A549 (cell line): ENCODE measurements at regions not wholly inside any gene's neighbourhood (a gene's known extent, or its start where the extent isn't known, plus 50 kb on each side); places are given as distances from the start of the nearest gene placed in this dataset.

ENCODE experiments used
- ATAC-seq, 2 experiments: fragments of 200-7000 bp in 1 of 2; fragments of >200 bp in 1 of 2; cut with Nextera tagmentation in 1 of 2; cut with Tn5 transposase in 1 of 2; 3 replicates each; pipeline versions ENCODE4 v1.8.0 to v1.9.1; 2018 to 2020; ENCODE audit warnings: mild to moderate bottlenecking in 1 of 2, moderate library complexity in 1 of 2
- CTCF ChIA-PET: fragments of 300-600 bp; sonication (Branson Sonifier 250); formaldehyde crosslinking; extraction: SDS; loops from one replicate; lab custom pipeline; 2021; ENCODE audit warnings: antibody characterized with exemption, inconsistent platforms; lab: Yijun Ruan, JAX
- POLR2A ChIA-PET: fragments of 350-600 bp; formaldehyde crosslinking; extraction: SDS; loops from one replicate; lab custom pipeline; 2021; ENCODE audit warnings: antibody characterized with exemption, inconsistent platforms; lab: Yijun Ruan, JAX
- DNase-seq, 2 experiments: peaks; one replicate each; pipeline versions ENCODE4 v3.0.0 to v3.0.0-alpha.2; 2011 to 2016; ENCODE audit warnings: low read depth in 1 of 2, low spot score in 1 of 2
- FAIRE-seq: peaks from 2 replicates; lab custom pipeline; 2011; peaks lifted over from hg19 to GRCh38; lab: Jason Lieb, UNC
- H3K27ac ChIP-seq, 2 experiments: fragments of >200 bp; sonication (Bioruptor Twin); formaldehyde crosslinking; 3 replicates each; pipeline ENCODE4 v1.5.1; 2016 to 2017
- H3K4me1 ChIP-seq: fragments of >200 bp; sonication (Bioruptor Twin); formaldehyde crosslinking; 3 replicates; pipeline ENCODE4 v1.6.1; 2016
- H3K4me2 ChIP-seq: fragments of >200 bp; sonication (Bioruptor Twin); formaldehyde crosslinking; 3 replicates; pipeline ENCODE4 v1.6.1; 2016
- H3K4me3 ChIP-seq: fragments of >200 bp; sonication (Bioruptor Twin); formaldehyde crosslinking; 3 replicates; pipeline ENCODE4 v1.5.1; 2016
- H3K9me3 ChIP-seq: fragments of >200 bp; sonication (Bioruptor Twin); formaldehyde crosslinking; 3 replicates; pipeline ENCODE4 v1.6.1; 2016
- CBX2 ChIP-seq: fragments of 200-600 bp; sonication (generic); IDR thresholded peaks from 2 replicates; pipeline ENCODE4 v1.6.1; 2016; ENCODE audit warnings: low read depth, mild to moderate bottlenecking, borderline replicate concordance
- CEBPB ChIP-seq, 2 experiments: fragments of >200 bp in 1 of 2; sonication (Bioruptor Twin) in 1 of 2; formaldehyde crosslinking in 1 of 2; IDR thresholded peaks; 2 replicates each; pipeline ENCODE4 v1.6.1; 2012 to 2016
- CTCF ChIP-seq: fragments of >200 bp; sonication (Bioruptor Twin); formaldehyde crosslinking; IDR thresholded peaks from 3 replicates; pipeline ENCODE4 v1.5.1; 2016
- E2F6 ChIP-seq: IDR thresholded peaks from 2 replicates; pipeline ENCODE4 v1.6.1; 2012; ENCODE audit warnings: low read depth, borderline replicate concordance
- EHMT2 ChIP-seq: fragments of 200-600 bp; sonication (generic); IDR thresholded peaks from 2 replicates; pipeline ENCODE4 v1.6.1; 2016; ENCODE audit warnings: antibody characterized with exemption, low read depth, mild to moderate bottlenecking, moderate library complexity
- ELK1 ChIP-seq: fragments of 150-350 bp; IDR thresholded peaks from 2 replicates; pipeline ENCODE4 v1.6.1; 2014; ENCODE audit warnings: low read depth, mild to moderate bottlenecking, low read length
- EP300 ChIP-seq, 2 experiments: fragments of >200 bp; sonication (Bioruptor Twin); formaldehyde crosslinking; IDR thresholded peaks; 2 replicates in 1 of 2; 3 replicates in 1 of 2; pipeline ENCODE4 v1.6.1; 2016 to 2017
- FOSB ChIP-seq: fragments of 250-450 bp; sonication (Bioruptor Pico); IDR thresholded peaks from 2 replicates; pipeline ENCODE4 v1.5.0; 2020; ENCODE audit warnings: mild to moderate bottlenecking, moderate library complexity
- HOXA7 ChIP-seq: fragments of 250-450 bp; sonication (Bioruptor Pico); IDR thresholded peaks from 2 replicates; pipeline ENCODE4 v1.5.0; 2020; ENCODE audit warnings: mild to moderate bottlenecking, moderate library complexity
- HOXB5 ChIP-seq: fragments of 250-450 bp; sonication (Bioruptor Pico); IDR thresholded peaks from 2 replicates; pipeline ENCODE4 v1.5.0; 2020; ENCODE audit warnings: mild to moderate bottlenecking, moderate library complexity
- JUNB ChIP-seq: fragments of >200 bp; sonication (Bioruptor Twin); formaldehyde crosslinking; IDR thresholded peaks from 2 replicates; pipeline ENCODE4 v1.6.1; 2016
- KDM1A ChIP-seq: fragments of 200-600 bp; sonication (generic); IDR thresholded peaks from 2 replicates; pipeline ENCODE4 v1.6.1; 2016; ENCODE audit warnings: low read depth, mild to moderate bottlenecking
- KDM5A ChIP-seq: fragments of 200-600 bp; sonication (generic); IDR thresholded peaks from 2 replicates; pipeline ENCODE4 v1.6.1; 2016; ENCODE audit warnings: antibody characterized with exemption, mild to moderate bottlenecking
- MAFK ChIP-seq: fragments of 450-650 bp; IDR thresholded peaks from 2 replicates; pipeline ENCODE4 v1.6.1; 2014; ENCODE audit not compliant: partially characterized antibody
- POLR2A ChIP-seq: IDR thresholded peaks from 2 replicates; pipeline ENCODE4 v1.6.1; 2012; ENCODE audit warnings: mild to moderate bottlenecking, low read length
- SMC3 ChIP-seq: fragments of >200 bp; sonication (Bioruptor Twin); formaldehyde crosslinking; IDR thresholded peaks from 3 replicates; pipeline ENCODE4 v1.6.1; 2018; ENCODE audit warnings: inconsistent platforms
- TFCP2L1 ChIP-seq: fragments of 250-450 bp; sonication (Bioruptor Pico); IDR thresholded peaks from 2 replicates; pipeline ENCODE4 v1.5.0; 2021; ENCODE audit warnings: mild to moderate bottlenecking
- USF2 ChIP-seq: fragments of 450-650 bp; IDR thresholded peaks from 2 replicates; pipeline ENCODE4 v1.6.1; 2014; ENCODE audit warnings: antibody characterized with exemption
- ZSCAN20 ChIP-seq: fragments of 250-450 bp; sonication (Bioruptor Pico); IDR thresholded peaks from 2 replicates; pipeline ENCODE4 v1.8.0; 2022; ENCODE audit warnings: mild to moderate bottlenecking, moderate library complexity
- WGBS: methylation state at CpG from one replicate; pipeline ENCODE4 v1.1.6; 2017; ENCODE audit errors: missing lambda C conversion rate; 5-methylcytosine and 5-hydroxymethylcytosine counted together
- TF ChIP-seq, protein P1 (sequence below): IDR thresholded peaks from 2 replicates; pipeline ENCODE4 v1.6.1; 2012
- TF ChIP-seq, protein P2 (sequence below): fragments of 250-450 bp; sonication (Bioruptor Pico); IDR thresholded peaks from 2 replicates; pipeline ENCODE4 v1.5.0; 2021; ENCODE audit warnings: mild to moderate bottlenecking, moderate library complexity, borderline replicate concordance

DNA sequence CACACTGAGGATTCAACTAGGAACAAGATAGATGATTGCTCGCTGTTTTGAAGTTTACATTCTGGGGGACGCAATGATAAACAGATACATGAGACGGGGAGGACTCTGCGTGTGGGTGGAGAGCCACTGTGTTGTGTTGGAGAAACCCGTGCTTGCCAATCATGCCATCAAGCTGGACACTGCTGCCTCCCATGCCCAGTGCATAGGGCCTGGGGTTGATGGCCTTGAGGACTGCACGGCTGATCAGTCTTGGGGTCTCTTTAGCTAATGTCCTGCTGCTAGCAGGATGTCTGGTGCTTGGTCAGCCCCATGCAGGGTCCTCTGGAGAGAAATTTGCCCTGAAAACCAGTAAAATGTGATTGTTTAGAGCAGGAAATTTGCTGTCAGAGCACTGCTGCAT, 221.2 kb upstream of the B3GAT1 start (continued):
- no peak for TF ChIP-seq E2F6

DNA sequence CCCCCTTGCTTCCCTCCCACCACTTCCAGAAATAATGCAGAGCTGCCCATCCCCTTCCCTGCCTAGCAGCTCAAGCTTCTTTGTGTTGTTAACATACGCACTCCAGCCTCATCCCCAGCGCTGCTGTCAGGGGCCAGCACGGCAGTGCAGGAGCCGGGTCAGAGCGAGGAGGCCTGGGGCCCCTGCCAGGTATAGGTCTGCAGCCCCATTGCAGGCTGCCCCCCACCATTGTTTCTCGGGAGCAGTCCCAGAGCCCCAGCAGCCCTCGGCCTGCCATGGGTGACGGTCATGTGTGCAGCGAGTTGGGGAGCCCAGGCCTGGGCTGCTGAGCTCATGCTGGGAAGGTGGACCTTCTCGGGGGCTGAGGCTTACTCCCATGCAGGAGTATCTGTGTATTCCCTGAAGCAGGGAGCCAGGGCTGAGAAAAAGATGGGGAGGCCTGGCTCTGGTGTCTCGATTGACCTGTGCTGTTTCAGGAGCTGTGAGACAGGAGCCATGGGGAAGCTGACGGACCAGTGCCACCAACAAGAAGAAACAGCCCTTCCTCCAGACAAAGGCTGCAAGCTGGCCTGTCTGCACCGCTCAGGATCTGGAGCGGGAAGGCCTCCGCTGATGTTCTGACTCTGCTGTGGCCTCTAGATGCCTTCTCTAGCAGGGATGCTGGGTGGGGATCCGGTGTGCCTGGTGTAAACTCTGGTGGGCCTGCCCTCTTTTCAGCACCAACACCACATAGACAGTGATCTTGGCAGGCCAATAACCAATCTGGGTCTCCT, 220.5 kb upstream of the B3GAT1 start:
- POLR2A ChIA-PET = no interaction called here
- H3K4me3 ChIP-seq = no peak overlapping the region
- DNase-seq (no peak), ATAC-seq (no peak; a peak in 1 of 6 replicates), FAIRE-seq (no peak)
- H3K27ac ChIP-seq = no peak overlapping the region
- no peaks in the 10 kb centered on the region for H3K4me1 ChIP-seq
- TF ChIP-seq TFCP2L1 (CRISPR knock-in tag) (no peak), MAFK (no peak), CTCF (no peak), KDM5A (no peak), ZSCAN20 (CRISPR knock-in tag) (no peak), HOXB5 (no peak), JUNB (no peak), HOXA7 (CRISPR knock-in tag) (no peak), SMC3 (no peak), FOSB (no peak), USF2 (no peak), EHMT2 (no peak), EP300 (IDR thresholded peaks at IDR 0.05) (no peak), KDM1A (no peak), POLR2A (no peak), CBX2 (no peak), ELK1 (no peak), CEBPB (IDR thresholded peaks at IDR 0.05) (no peak)
- TF ChIP-seq, protein P1, sequence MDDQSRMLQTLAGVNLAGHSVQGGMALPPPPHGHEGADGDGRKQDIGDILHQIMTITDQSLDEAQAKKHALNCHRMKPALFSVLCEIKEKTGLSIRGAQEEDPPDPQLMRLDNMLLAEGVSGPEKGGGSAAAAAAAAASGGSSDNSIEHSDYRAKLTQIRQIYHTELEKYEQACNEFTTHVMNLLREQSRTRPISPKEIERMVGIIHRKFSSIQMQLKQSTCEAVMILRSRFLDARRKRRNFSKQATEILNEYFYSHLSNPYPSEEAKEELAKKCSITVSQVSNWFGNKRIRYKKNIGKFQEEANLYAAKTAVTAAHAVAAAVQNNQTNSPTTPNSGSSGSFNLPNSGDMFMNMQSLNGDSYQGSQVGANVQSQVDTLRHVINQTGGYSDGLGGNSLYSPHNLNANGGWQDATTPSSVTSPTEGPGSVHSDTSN = no peak
- TF ChIP-seq, protein P2, sequence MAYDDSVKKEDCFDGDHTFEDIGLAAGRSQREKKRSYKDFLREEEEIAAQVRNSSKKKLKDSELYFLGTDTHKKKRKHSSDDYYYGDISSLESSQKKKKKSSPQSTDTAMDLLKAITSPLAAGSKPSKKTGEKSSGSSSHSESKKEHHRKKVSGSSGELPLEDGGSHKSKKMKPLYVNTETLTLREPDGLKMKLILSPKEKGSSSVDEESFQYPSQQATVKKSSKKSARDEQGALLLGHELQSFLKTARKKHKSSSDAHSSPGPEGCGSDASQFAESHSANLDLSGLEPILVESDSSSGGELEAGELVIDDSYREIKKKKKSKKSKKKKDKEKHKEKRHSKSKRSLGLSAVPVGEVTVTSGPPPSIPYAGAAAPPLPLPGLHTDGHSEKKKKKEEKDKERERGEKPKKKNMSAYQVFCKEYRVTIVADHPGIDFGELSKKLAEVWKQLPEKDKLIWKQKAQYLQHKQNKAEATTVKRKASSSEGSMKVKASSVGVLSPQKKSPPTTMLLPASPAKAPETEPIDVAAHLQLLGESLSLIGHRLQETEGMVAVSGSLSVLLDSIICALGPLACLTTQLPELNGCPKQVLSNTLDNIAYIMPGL = no peak
- H3K4me2 ChIP-seq = no peak overlapping the region
- CTCF ChIA-PET = no interaction called here
- H3K9me3 ChIP-seq = no peaks in the 10 kb centered on the region
- WGBS = 67% methylated on average over 3 of the region's 16 CpGs
